ENCODE measurements at regions not wholly inside any gene's neighbourhood (a gene's known extent, or its start where the extent isn't known, plus 50 kb on each side); places are given as distances from the start of the nearest gene placed in this dataset.

DNA sequence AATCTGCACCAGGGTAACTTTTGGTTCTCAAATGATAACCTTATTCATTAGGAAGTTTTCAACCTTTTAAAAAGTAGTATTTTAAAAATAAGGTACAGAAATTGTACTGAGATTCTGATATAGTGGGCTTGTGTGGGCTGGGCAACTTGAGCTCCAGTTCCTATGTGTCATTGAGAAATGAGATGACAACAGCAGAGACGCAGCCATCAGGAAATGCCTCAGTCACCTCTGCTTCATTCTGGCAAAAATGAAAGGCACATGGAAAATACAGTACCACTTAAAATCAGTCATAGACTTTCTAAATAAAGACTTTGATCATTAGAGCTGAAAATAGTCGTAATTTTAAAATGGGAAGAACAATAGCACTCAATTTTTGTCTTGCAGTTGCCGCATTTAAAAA, 480.2 kb downstream of the PLK2 start:
- TF ChIP-seq, protein P1, sequence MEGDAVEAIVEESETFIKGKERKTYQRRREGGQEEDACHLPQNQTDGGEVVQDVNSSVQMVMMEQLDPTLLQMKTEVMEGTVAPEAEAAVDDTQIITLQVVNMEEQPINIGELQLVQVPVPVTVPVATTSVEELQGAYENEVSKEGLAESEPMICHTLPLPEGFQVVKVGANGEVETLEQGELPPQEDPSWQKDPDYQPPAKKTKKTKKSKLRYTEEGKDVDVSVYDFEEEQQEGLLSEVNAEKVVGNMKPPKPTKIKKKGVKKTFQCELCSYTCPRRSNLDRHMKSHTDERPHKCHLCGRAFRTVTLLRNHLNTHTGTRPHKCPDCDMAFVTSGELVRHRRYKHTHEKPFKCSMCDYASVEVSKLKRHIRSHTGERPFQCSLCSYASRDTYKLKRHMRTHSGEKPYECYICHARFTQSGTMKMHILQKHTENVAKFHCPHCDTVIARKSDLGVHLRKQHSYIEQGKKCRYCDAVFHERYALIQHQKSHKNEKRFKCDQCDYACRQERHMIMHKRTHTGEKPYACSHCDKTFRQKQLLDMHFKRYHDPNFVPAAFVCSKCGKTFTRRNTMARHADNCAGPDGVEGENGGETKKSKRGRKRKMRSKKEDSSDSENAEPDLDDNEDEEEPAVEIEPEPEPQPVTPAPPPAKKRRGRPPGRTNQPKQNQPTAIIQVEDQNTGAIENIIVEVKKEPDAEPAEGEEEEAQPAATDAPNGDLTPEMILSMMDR (optimal IDR thresholded peaks at IDR 0.05 in 1 of 3, IDR thresholded peaks at IDR 0.05 in 1 of 3, conservative IDR thresholded peaks at IDR 0.05 in 1 of 3; ENCODE audit: extremely low read depth in 1 of 3, insufficient read depth in 2 of 3, low read length in 3 of 3), result no peak
- no peak for TF ChIP-seq EZH2 (IDR thresholded peaks at IDR 0.05; ENCODE audit: low read length)
